Ovary (tissue), 7 donors: ENCODE measurements at regions not wholly inside any gene's neighbourhood (a gene's known extent, or its start where the extent isn't known, plus 50 kb on each side); places are given as distances from the start of the nearest gene placed in this dataset.

Experiments used
- DNase-seq, 5 donors: peaks; one replicate each; pipeline ENCODE4 v3.0.0-alpha.2; 2019 to 2020
- H3K27ac ChIP-seq, 2 donors: fragments of 200-600 bp; one replicate each; pipeline versions ENCODE4 v1.5.1 to v1.8.0; 2019 to 2022
- H3K27me3 ChIP-seq: fragments of 200-600 bp; one replicate; pipeline ENCODE4 v1.8.0; 2022
- H3K36me3 ChIP-seq: fragments of 200-600 bp; sonication (generic); one replicate; pipeline ENCODE4 v1.5.1; 2019
- H3K4me1 ChIP-seq: one replicate; pipeline ENCODE4 v1.8.1; 2013; ENCODE audit warnings: mild to moderate bottlenecking, moderate library complexity; ENCODE audit not compliant: insufficient read depth
- H3K4me3 ChIP-seq: fragments of 200-600 bp; sonication (generic); one replicate; pipeline ENCODE4 v1.5.1; 2017
- H3K9me3 ChIP-seq, 2 donors: fragments of 200-600 bp in 1 of 2; sonication (generic) in 1 of 2; one replicate each; pipeline versions ENCODE4 v1.5.1 to v1.8.1; 2013 to 2019; ENCODE audit warnings: mild to moderate bottlenecking in 1 of 2, moderate library complexity in 1 of 2
- EP300 ChIP-seq: sonication (generic); formaldehyde crosslinking; IDR thresholded peaks from one replicate; pipeline ENCODE4 v1.6.1; 2017; ENCODE audit warnings: antibody characterized with exemption
- POLR2A ChIP-seq: fragments of 450-650 bp; IDR thresholded peaks from one replicate; pipeline ENCODE4 v1.6.1; 2017; ENCODE audit warnings: antibody characterized with exemption, mild to moderate bottlenecking, moderate library complexity
- WGBS, 3 donors: extraction: QIAGEN DNeasy Blood & Tissue Kit in 1 of 3; methylation state at CpG; one replicate each; pipeline versions ENCODE4 v1.1.5 to v1.1.7; 2013 to 2017; 5-methylcytosine and 5-hydroxymethylcytosine counted together
- intact Hi-C, 4 donors: fragments of 100-400 bp; cut with DNase I; formaldehyde crosslinking; loops; one replicate each; pipeline versions ENCODE4 v1.11.0 to v1.15.1; 2022 to 2023
- TF ChIP-seq, protein P1 (sequence below), 3 donors: fragments of 450-650 bp in 2 of 3; fragments of 200-600 bp in 1 of 3; IDR thresholded peaks; one replicate each; pipeline versions ENCODE4 v1.5.1 to v1.8.0; 2016 to 2022; ENCODE audit warnings: antibody characterized with exemption in 3 of 3, mild to moderate bottlenecking in 1 of 3
- donor health status: DM: no; HTN: no; CAD: no; lungs with moderate emphysema.
- donor health status: DM: no; HTN: no; CAD: no.
- donor health status: Bipolar disorder and iron deficiency.
- donor health status: DM: no; HTN: no; CAD: no.
- donor health status: DM: yes; HTN: yes; CAD: no.

DNA sequence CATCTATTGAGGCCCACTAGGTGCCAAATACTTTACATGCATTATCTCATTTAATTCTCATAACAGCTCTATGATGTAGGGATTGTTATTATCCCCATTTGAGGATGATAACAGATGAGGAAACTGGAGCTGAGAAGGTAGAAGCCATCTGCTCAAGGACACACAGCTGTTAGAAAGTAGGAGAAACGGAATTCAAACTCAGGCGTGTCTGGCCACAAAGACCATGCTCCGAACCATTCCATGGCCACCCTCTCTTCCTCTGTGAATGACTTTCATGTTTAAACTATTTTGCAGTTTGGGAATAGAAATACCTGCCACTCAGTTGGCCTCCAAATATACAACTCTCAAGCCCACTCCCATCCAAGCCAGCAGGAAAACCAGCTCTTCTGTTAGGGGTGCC, 87.6 kb upstream of the ANKRD55 start:
- TF ChIP-seq POLR2A (no peak), EP300 (no peak)
- TF ChIP-seq, protein P1, sequence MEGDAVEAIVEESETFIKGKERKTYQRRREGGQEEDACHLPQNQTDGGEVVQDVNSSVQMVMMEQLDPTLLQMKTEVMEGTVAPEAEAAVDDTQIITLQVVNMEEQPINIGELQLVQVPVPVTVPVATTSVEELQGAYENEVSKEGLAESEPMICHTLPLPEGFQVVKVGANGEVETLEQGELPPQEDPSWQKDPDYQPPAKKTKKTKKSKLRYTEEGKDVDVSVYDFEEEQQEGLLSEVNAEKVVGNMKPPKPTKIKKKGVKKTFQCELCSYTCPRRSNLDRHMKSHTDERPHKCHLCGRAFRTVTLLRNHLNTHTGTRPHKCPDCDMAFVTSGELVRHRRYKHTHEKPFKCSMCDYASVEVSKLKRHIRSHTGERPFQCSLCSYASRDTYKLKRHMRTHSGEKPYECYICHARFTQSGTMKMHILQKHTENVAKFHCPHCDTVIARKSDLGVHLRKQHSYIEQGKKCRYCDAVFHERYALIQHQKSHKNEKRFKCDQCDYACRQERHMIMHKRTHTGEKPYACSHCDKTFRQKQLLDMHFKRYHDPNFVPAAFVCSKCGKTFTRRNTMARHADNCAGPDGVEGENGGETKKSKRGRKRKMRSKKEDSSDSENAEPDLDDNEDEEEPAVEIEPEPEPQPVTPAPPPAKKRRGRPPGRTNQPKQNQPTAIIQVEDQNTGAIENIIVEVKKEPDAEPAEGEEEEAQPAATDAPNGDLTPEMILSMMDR (IDR thresholded peaks at IDR 0.05): no peak
- 93 to 95% (median 93%) methylated on average over 3 of the region's 3 CpGs for WGBS, 3 donors
- H3K27ac ChIP-seq: no peak overlapping the region

DNA sequence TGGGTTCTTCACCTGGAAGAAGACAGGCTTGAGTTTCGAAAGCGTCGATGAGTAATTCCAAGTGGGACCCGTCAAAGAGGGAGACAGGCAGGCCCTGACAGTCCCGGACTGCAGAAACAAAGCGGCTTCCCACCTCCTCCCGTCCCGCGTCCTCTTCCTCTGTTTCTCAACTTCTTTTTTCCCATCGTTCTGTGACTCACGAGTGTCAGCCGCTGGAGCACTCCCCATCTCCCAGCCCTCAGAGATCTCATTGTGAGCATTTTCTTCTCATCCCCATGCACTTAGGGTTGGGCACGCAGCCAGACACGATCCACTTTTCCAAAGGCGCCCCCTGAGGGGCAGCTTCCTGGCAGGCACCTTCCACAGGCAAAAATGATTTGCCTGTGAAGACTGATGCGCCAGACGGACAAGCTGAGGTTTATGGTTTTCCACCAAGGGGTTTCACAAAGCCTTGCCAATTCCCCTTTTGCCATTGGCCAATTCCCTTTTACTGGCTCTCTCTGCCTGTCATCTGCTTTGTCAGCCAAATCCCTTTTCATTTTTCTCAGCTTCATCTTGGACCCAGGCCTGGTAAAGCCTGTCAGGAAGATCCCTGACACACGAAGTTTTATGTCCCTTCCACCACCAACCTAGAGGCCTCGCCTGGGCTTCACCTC, 86.5 kb upstream of the ANKRD55 start:
- no peaks in the 10 kb centered on the region for H3K36me3 ChIP-seq
- no peak overlapping the region for H3K27ac ChIP-seq
- WGBS, 3 donors: 61 to 83% (median 77%) methylated on average over 19 of the region's 19 CpGs
- DNase-seq: peak in 1 of 5 donors; percentile 28
- peaks cover 2% of the 10 kb centered on the region for H3K4me1 ChIP-seq
- H3K9me3 ChIP-seq: no peaks in the 10 kb centered on the region
- no peak for TF ChIP-seq POLR2A
- TF ChIP-seq, protein P1 (IDR thresholded peaks at IDR 0.05): no peak
- no peak for TF ChIP-seq EP300
- intact Hi-C loops: no loop called here
- H3K4me3 ChIP-seq: no peak overlapping the region
- no peaks in the 10 kb centered on the region for H3K27me3 ChIP-seq

More for the DNA sequence above, 87.6 kb upstream of the ANKRD55 start:
- no peaks in the 10 kb centered on the region for H3K9me3 ChIP-seq
- intact Hi-C loops: no loop called here
- H3K27me3 ChIP-seq: no peaks in the 10 kb centered on the region
- DNase-seq: no peak
- H3K4me1 ChIP-seq: peaks cover 2% of the 10 kb centered on the region
- H3K4me3 ChIP-seq: no peak overlapping the region
- H3K36me3 ChIP-seq: no peaks in the 10 kb centered on the region

DNA sequence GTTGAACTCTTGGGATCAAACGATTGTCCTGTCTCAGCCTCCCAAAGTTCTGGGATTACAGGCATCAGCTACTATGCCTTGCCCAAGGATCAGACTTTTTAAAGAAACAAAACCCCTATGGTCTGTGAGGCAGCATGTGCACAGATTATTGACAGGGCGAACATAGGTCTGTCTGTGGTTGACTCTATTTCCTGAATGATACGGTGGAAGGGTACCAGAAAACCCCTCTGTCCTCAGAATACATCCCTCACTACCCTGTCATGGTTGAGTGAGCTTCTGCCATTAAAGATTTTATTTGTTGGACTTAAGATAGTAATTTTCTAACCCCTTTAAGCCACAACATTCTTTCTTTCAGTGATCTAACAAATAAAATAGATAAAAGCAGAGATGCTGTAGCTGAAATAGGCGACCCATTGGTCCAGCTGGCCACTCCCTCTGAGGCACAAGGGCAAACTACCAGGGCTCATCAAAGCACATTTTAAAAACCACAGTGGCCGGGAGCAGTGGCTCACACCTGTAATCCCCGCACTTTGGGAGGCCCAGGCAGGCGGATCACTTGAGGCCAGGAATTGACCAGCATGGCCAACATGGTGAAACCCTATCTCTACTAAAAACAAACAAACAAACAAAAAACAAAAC, 84.9 kb upstream of the ANKRD55 start:
- intact Hi-C loops: no loop called here
- Histone ChIP-seq H3K27ac (no peak overlapping the region), H3K27me3 (no peaks in the 10 kb centered on the region), H3K4me3 (no peak overlapping the region), H3K36me3 (no peaks in the 10 kb centered on the region), H3K4me1 (peaks cover 2% of the 10 kb centered on the region), H3K9me3 (no peaks in the 10 kb centered on the region)
- TF ChIP-seq POLR2A: no peak
- TF ChIP-seq, protein P1 (IDR thresholded peaks at IDR 0.05): no peak
- TF ChIP-seq EP300: no peak
- no peak for DNase-seq
- WGBS, 3 donors: 94 to 96% (median 96%) methylated on average over 7 of the region's 7 CpGs

DNA sequence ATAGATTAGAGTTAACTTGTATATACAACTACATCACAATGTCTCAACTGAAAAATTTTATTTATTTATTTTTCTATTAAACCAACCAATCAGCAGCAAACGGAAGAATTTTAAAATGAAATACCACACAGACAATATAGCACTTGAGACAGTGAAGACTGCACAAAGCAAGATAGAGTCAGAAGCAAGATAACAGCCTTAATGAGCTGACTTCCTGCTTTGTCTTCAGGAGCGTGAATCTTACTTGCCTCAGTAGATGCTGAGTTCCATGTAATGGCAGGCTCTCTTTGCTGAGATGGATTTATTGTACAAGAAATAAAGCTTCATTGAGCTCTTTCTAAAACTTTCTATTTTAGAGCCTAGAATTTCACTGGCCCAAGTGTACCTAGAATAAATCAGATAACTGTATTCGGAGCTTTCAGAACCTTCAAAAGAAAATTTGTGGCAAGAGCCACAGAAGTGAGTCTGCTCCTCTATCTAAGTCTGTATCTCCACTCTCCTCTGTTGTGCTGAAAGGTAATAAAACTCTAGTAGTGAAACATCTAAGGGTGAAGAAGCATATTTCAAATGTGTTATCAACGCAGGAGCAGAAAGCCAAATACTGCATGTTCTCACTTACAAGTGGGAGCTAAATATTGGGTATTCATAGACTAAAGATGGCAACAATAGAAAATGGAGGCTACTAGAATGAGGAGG, 83.3 kb upstream of the ANKRD55 start:
- Histone ChIP-seq H3K27me3 (no peaks in the 10 kb centered on the region), H3K4me3 (no peak overlapping the region), H3K27ac (no peak overlapping the region), H3K4me1 (peaks cover 2% of the 10 kb centered on the region), H3K9me3 (no peaks in the 10 kb centered on the region), H3K36me3 (no peaks in the 10 kb centered on the region)
- intact Hi-C loops: no loop called here
- no peak for DNase-seq
- 85 to 93% (median 88%) methylated on average over 4 of the region's 4 CpGs for WGBS, 3 donors
- TF ChIP-seq POLR2A: no peak
- TF ChIP-seq, protein P1 (IDR thresholded peaks at IDR 0.05): no peak
- TF ChIP-seq EP300: no peak
